ENCODE measurements at regions not wholly inside any gene's neighbourhood (a gene's known extent, or its start where the extent isn't known, plus 50 kb on each side); places are given as distances from the start of the nearest gene placed in this dataset.

- Histone ChIP-seq H3K9me3 (ENCODE audit: low read length) (no peaks in the 10 kb centered on the region), H4K20me1 (ENCODE audit: insufficient read depth) (no peaks in the 10 kb centered on the region), H3K4me3 (ENCODE audit: low read length) (no peak overlapping the region), H3K27me3 (ENCODE audit: insufficient read depth, low read depth, low read length) (no peaks in the 10 kb centered on the region), H3K9me2 (ENCODE audit: insufficient read depth, low read length) (no peaks in the 10 kb centered on the region), H3K36me3 (ENCODE audit: insufficient read depth, low read length) (no peaks in the 10 kb centered on the region), H3K27ac (ENCODE audit: low read length) (no peak overlapping the region), H2AFZ (ENCODE audit: low read depth, low read length) (no peak overlapping the region), H3K4me2 (ENCODE audit: low read length) (no peak overlapping the region), H3K79me2 (replicated peaks; ENCODE audit: insufficient read depth, low read length) (no peaks in the 10 kb centered on the region), H3F3A (ENCODE audit: insufficient read depth, low read length, poor library complexity, severe bottlenecking) (no peaks in the 10 kb centered on the region), H3K9ac (ENCODE audit: low read length) (no peak overlapping the region)
- TF ChIP-seq EZH2 (IDR thresholded peaks at IDR 0.05; ENCODE audit: borderline replicate concordance, insufficient read depth, low read length, poor library complexity, severe bottlenecking), result no peak
- no peak for TF ChIP-seq RAD21 (conservative IDR thresholded peaks at IDR 0.05)
- TF ChIP-seq MXI1 (conservative IDR thresholded peaks at IDR 0.05; ENCODE audit: poor library complexity, severe bottlenecking), result no peak
- TF ChIP-seq SMC3 (conservative IDR thresholded peaks at IDR 0.05; ENCODE audit: poor library complexity), result no peak
- TF ChIP-seq REST (IDR thresholded peaks at IDR 0.05; ENCODE audit: borderline replicate concordance), result no peak
- no peak for TF ChIP-seq EP300 (conservative IDR thresholded peaks at IDR 0.05; ENCODE audit: poor library complexity, severe bottlenecking)
- TF ChIP-seq TAF1 (IDR thresholded peaks at IDR 0.05; ENCODE audit: low read depth), result no peak
- no peak for TF ChIP-seq POLR2AphosphoS5 (IDR thresholded peaks at IDR 0.05)
These were observed 103.3 kb upstream of the SPRED1 start for GRCh38 chr15:38149315-38149714.

GRCh38 chr15:38150148-38150547 is 102.5 kb upstream of the SPRED1 start:
- H3K9me3 ChIP-seq (ENCODE audit: low read length), result no peaks in the 10 kb centered on the region
- no peaks in the 10 kb centered on the region for H3K36me3 ChIP-seq (ENCODE audit: insufficient read depth, low read length)
- H3K27ac ChIP-seq (ENCODE audit: low read length), result no peak overlapping the region
- H3K27me3 ChIP-seq (ENCODE audit: insufficient read depth, low read depth, low read length), result no peaks in the 10 kb centered on the region
- no peaks in the 10 kb centered on the region for H3F3A ChIP-seq (ENCODE audit: insufficient read depth, low read length, poor library complexity, severe bottlenecking)
- H3K4me3 ChIP-seq (ENCODE audit: low read length), result no peak overlapping the region
- TF ChIP-seq CTCF (IDR thresholded peaks at IDR 0.05; ENCODE audit: poor library complexity, severe bottlenecking) (no peak), MXI1 (conservative IDR thresholded peaks at IDR 0.05; ENCODE audit: poor library complexity, severe bottlenecking) (no peak), POLR2AphosphoS5 (IDR thresholded peaks at IDR 0.05) (no peak), REST (IDR thresholded peaks at IDR 0.05; ENCODE audit: borderline replicate concordance) (no peak), SMC3 (conservative IDR thresholded peaks at IDR 0.05; ENCODE audit: poor library complexity) (no peak), EZH2 (IDR thresholded peaks at IDR 0.05; ENCODE audit: borderline replicate concordance, insufficient read depth, low read length, poor library complexity, severe bottlenecking) (no peak), EP300 (conservative IDR thresholded peaks at IDR 0.05; ENCODE audit: poor library complexity, severe bottlenecking) (no peak), TAF1 (IDR thresholded peaks at IDR 0.05; ENCODE audit: low read depth) (no peak), RAD21 (conservative IDR thresholded peaks at IDR 0.05) (no peak)
- no peaks in the 10 kb centered on the region for H3K9me2 ChIP-seq (ENCODE audit: insufficient read depth, low read length)
- H2AFZ ChIP-seq (ENCODE audit: low read depth, low read length), result no peak overlapping the region
- H3K79me2 ChIP-seq (replicated peaks; ENCODE audit: insufficient read depth, low read length), result no peaks in the 10 kb centered on the region
- no peak overlapping the region for H3K4me2 ChIP-seq (ENCODE audit: low read length)
- H3K9ac ChIP-seq (ENCODE audit: low read length), result no peak overlapping the region
- no peaks in the 10 kb centered on the region for H4K20me1 ChIP-seq (ENCODE audit: insufficient read depth)

Data from neural cell (in vitro differentiated cells).